Hepatocyte (in vitro differentiated cells): ENCODE measurements at regions not wholly inside any gene's neighbourhood (a gene's known extent, or its start where the extent isn't known, plus 50 kb on each side); places are given as distances from the start of the nearest gene placed in this dataset.

Source experiments
- EZH2 ChIP-seq: fragments of 200-600 bp; sonication (generic); IDR thresholded peaks from 2 replicates; pipeline ENCODE4 v1.6.1; 2016; ENCODE audit warnings: antibody characterized with exemption, mild to moderate bottlenecking, borderline replicate concordance
- TF ChIP-seq, protein P1 (sequence below): fragments of 200-600 bp; sonication (generic); IDR thresholded peaks from 2 replicates; pipeline ENCODE4 v1.5.1; 2016; ENCODE audit warnings: antibody characterized with exemption, mild to moderate bottlenecking; ENCODE audit not compliant: poor library complexity

DNA sequence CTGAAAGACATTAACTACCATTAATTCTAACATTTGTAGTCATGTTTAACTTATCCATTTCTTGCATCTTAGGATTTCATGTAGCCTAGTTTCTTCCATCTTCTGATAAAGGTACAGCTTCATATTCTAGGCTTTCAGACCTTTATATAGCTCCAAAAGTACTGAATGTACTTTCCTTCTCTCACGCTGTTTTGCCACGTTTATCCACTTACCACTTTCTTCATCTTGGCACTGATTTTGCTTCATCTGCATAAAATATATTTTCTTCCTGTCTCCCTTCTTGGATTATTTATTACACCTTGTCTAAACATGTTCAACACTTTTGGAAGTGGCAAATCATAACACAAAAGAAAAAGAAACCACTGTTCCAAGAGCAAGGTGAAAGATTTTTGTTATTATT lies 553.8 kb downstream of the DTWD2 start:
- TF ChIP-seq, protein P1, sequence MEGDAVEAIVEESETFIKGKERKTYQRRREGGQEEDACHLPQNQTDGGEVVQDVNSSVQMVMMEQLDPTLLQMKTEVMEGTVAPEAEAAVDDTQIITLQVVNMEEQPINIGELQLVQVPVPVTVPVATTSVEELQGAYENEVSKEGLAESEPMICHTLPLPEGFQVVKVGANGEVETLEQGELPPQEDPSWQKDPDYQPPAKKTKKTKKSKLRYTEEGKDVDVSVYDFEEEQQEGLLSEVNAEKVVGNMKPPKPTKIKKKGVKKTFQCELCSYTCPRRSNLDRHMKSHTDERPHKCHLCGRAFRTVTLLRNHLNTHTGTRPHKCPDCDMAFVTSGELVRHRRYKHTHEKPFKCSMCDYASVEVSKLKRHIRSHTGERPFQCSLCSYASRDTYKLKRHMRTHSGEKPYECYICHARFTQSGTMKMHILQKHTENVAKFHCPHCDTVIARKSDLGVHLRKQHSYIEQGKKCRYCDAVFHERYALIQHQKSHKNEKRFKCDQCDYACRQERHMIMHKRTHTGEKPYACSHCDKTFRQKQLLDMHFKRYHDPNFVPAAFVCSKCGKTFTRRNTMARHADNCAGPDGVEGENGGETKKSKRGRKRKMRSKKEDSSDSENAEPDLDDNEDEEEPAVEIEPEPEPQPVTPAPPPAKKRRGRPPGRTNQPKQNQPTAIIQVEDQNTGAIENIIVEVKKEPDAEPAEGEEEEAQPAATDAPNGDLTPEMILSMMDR, result no peak
- TF ChIP-seq EZH2, result no peak
